Stimulated activated CD4-positive, alpha-beta T cell treated with anti-CD3 and anti-CD28 coated beads, Interleukin-2, amount 100 ng/mL, for 48 hours (primary cell): ENCODE measurements at regions not wholly inside any gene's neighbourhood (a gene's known extent, or its start where the extent isn't known, plus 50 kb on each side); places are given as distances from the start of the nearest gene placed in this dataset.
"Not testable (repeated sequence)": the region's sequence is repeated elsewhere in the genome, so short reads cannot be mapped to it uniquely, and the experiment has no call there.

ENCODE experiments used
- DNase-seq, 2 donors: peaks; one replicate each; pipeline ENCODE4 v3.0.0-alpha.2; 2020

DNA sequence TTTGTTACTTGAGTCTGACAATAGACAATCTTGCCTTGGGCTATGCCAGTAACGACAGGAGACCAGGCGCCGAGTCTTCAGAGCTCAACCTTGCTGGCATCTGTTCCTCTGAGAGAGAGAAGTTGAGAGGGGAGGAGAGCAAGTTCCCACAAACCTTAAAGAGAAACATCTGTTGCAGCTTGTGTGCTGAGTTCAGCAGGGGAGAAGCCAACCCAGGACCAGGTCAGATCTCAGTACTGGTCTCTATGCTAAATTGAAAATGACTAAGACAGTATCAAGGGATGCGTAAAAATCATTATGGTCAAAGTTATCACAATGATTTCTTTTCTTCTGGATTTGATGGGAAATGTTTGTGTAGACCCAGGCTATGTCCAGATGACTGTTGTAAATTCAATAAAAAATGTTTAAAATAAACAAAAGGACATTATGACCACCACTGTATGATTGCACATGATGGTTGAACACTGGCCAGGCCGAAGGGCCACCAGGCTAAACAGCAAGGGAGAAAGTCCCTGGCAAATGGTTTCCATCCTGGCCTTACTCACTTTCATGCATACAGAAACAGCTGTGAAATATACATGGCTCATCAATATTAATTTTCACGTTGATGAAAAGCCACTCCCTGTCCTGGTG is 100.3 kb upstream of the PMAIP1 start:
- no peak for DNase-seq

DNA sequence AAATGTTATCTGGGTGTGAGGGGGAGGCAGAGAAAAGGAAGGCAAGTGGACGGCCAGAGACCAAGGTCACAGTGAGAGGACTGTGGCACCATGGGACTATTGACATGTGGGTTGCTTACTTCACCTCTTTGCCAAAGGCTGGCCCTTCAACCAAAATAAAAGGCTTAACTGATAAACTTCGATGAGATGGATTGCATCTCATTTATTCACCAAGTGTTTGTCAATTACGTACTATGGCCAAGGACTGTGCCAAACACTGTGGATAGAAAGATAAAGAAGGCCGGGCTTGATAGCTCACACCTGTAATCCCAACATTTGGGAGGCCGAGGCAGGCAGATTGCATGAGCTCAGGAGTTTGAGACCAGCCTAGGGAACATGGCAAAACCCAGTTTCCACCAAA is 98.7 kb upstream of the CCBE1 start:
- no peak for DNase-seq

- DNase-seq, result no peak
Measured at GRCh38 chr18:59792353-59792752, 95.1 kb upstream of the CCBE1 start.

DNA sequence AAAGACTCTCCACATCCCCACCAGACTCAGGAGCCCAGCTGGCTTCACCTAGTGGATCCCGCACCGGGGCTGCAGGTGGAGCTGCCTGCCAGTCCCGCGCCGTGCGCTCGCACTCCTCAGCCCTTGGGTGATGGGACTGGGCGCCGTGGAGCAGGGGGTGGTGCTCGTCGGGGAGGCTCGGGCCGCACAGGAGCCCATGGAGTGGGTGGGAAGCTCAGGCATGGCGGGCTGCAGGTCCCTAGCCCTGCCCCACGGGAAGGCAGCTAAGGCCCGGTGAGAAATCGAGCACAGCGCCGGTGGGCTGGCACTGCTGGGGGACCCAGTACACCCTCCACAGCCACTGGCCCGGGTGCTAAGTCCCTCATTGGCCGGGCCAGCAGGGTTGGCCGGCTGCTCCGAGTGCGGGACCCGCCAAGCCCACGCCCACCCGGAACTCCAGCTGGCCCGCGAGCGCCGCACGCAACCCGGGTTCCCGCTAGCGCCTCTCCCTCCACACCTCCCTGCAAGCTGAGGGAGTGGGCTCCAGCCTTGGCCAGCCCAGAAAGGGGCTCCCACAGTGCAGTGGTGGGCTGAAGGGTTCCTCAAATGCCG is 93.2 kb upstream of the CCBE1 start:
- not testable (repeated sequence) for DNase-seq

DNA sequence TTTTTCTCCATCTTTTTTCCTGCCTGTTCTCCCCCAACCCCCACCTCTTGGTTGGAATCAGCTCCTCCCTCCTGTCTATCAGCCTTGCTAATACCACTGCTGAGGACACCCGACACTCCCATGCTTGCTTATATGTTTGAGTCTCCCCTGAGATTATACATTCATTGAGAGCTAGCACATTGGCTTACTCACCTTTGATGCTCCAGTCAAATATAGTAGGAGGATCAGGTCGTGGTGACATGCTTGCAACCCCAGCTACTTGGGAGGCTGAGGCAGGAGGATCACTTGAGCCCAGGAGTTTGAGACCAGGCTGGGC is 91.5 kb upstream of the CCBE1 start:
- no peak for DNase-seq

- no peak for DNase-seq
Measured at GRCh38 chr18:59787998-59788790, 91.0 kb upstream of the CCBE1 start.

DNA sequence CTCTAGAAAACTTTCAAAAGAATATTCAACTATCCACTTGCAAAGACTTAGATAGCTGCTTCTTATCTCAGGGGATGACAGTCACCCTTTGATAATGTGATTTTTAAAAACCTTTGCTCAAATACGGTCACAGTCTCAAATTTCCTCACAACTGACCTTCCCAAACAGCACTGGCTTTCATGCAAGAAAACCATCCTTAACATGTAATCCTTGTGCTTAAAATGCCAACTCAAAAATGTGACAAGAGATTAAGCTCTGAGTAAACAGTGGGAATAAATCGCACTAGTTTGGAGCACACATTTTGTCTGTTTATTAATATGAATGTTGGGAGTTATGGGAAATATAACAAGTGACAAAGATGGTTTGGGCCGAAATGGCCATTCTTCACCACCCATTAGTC is 87.5 kb upstream of the CCBE1 start:
- DNase-seq, result no peak

DNA sequence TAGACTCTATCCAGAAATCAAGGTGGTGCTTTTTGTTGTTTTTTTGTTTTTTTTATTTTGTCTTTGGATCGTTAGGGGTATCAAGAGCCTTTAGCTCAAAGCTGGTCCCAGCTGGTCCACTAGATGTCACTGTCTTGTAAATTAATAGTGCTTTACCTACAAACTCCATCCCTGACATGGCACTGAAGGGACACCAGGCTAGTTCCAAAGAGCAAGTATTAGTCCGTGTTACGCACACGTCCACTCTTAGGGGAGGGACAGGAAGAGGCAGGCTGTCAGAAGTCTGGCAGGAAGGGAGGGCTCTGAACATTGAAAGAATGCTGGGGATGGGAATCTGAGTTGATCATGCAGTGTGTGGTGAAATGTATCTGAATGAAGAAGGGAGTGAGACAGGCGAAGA is 85.9 kb upstream of the CCBE1 start:
- no peak for DNase-seq

GRCh38 chr18:59779979-59780378 is 82.8 kb upstream of the CCBE1 start:
- DNase-seq, result no peak

GRCh38 chr18:59778434-59778833 is 81.2 kb upstream of the CCBE1 start:
- DNase-seq, result no peak

GRCh38 chr18:59777636-59778035 is 80.4 kb upstream of the CCBE1 start:
- no peak for DNase-seq

DNA sequence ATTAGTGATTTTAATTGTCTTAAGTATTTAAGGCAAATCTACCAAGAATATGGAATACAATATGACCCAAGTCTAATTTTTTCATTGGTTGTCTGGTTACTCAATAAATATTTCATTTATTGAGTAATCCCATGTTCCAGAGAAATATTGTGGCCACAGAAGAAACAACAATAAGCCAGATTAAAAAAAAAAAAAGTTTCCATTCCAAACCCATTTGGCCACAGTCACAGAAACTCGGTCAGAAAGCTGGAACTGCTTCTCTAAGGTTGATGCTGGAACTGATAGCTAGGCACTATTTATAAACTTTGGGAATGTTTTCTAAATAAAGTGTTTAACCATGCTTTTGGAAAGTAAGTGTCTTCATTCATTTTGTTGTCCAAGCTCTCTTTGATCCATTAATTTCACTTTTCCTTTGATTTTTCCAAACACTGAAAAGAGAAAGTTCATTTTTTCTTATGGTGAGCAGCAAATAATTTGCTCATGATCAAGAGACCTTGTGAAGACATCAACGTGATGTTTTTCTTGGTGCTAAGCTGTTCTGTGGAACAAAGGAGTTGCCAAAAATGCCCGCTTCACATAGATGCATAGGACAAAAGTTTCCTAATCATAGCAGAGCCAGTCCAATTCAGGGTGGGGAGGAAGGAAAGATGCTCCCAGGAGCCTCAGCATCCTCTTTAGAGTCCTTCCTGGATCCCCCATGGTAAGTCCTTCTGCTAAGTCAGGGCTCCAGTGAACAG is 72.1 kb upstream of the CCBE1 start:
- no peak for DNase-seq

- no peak for DNase-seq
Measured at GRCh38 chr18:59768409-59768808, 71.2 kb upstream of the CCBE1 start.

- DNase-seq, result no peak
Measured at GRCh38 chr18:59767732-59768131, 70.5 kb upstream of the CCBE1 start.

DNA sequence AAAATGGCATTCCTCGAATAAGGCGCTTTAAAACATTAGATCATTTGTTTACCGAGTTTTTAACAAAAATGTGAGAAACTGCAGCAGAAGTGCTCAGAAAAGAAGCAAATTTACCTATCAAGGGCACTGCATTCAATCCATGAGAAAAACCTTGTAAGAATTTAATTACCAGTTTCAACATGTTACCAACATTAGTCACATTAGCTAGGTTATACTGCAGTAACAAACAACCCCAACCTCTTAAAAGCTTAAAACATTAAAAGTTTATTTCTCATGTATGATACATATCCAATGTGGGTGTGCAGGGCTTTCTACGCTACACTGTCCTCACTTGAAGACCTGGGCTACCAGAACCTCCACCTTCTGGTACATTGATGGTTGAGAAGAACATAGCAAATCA is 68.1 kb upstream of the CCBE1 start:
- DNase-seq, result no peak

- no peak for DNase-seq
Measured at GRCh38 chr18:59764281-59764680, 67.1 kb upstream of the CCBE1 start.

- DNase-seq, result no peak
Measured at GRCh38 chr18:59763541-59764136, 66.4 kb upstream of the CCBE1 start.

DNA sequence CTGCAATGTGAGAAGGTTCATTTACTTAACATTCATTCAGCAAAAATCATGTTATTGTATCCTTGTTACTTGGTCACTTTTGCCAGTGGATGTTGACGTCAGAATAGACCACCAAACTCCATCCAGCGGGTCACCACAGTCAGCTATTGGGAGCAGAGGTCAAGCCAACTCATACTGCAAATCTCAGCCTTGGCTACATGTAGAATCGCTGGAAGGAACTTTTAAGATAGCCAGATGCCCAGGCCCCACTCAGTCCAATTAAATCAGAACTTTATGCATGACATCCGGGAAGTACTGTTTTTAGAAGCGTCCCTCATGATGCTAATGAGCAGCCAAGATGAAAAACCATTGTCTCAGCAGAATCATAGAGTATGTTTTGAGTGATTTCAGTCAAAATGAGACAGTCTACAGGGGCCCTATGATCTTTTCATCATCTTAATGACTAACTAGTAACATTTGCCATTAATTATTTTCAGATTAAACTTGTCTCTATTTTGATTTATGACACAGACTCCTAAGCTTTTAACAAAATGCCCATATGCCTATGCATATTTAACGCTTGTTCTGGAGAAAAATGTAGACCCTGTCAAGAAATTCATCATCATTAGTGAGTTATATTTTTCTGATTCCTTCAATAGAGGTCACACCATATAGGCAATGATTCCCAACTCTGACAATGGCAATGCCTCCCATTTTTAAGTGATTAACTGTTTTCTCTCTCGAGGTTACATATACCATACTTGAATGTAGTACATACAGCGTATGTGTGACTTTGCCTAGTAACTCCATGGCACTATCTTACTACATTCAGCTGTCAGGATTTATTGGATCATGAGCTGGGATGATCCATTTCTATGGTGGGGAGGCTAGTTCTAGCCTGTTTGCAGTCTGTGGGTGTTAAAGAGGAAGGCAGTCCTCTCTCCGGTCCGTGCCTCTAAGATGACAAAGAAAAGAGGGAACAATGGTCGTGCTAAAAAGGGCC is 63.7 kb upstream of the CCBE1 start:
- no peak for DNase-seq

- DNase-seq, result no peak
Measured at GRCh38 chr18:59760212-59760611, 63.0 kb upstream of the CCBE1 start.

DNA sequence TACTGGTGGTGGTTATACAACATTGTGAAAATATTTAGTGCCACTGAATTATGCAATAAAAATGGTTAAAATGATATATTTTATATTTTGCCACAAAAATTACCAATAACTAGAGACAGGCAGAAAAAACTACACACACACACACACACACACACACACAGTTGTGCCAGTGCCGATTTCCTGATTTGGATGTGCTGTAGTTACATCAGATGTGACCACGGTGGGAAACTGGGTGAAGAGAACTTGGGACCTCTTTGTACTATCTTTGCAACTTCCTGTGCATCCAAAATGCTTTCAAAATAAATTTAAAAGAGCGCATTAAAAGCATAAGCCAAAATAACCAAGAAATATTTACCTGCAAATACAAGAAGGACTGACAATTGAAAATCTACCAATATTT is 61.6 kb upstream of the CCBE1 start:
- no peak for DNase-seq

GRCh38 chr18:59758106-59758505 is 60.9 kb upstream of the CCBE1 start:
- no peak for DNase-seq

GRCh38 chr18:59752666-59753065 is 55.4 kb upstream of the CCBE1 start:
- no peak for DNase-seq
